ENCODE measurements at regions not wholly inside any gene's neighbourhood (a gene's known extent, or its start where the extent isn't known, plus 50 kb on each side); places are given as distances from the start of the nearest gene placed in this dataset.

- no peaks in the 10 kb centered on the region for H3K9me3 ChIP-seq
- H3K4me3 ChIP-seq (ENCODE audit: control insufficient read depth in 1 of 2, extremely low read depth in 1 of 2, low read length in 1 of 2) = no peak overlapping the region
- POLR2A ChIA-PET = no interaction called here
- H3K36me3 ChIP-seq (ENCODE audit: control insufficient read depth in 2 of 2, extremely low read depth in 1 of 2, insufficient read depth in 1 of 2, low read length in 1 of 2) = no peaks in the 10 kb centered on the region
- DNase-seq (no peak), ATAC-seq (replicated peaks in 1 of 4) (no peak)
- no peaks in the 10 kb centered on the region for H3K4me1 ChIP-seq (ENCODE audit: control insufficient read depth in 1 of 2, extremely low read depth in 1 of 2, insufficient read depth in 2 of 2, low read length in 2 of 2)
- H3K27me3 Mint-ChIP-seq = peaks cover 7% of the 10 kb centered on the region in 2 donors
- H3K9me3 Mint-ChIP-seq = peaks cover 0 to 4% (median 4%) of the 10 kb centered on the region in 3 donors
- no peak overlapping the region for H3K4me3 Mint-ChIP-seq
- CTCF ChIA-PET = no interaction called here
- no peak overlapping the region for H3K27ac Mint-ChIP-seq
- no peaks in the 10 kb centered on the region for H3K36me3 Mint-ChIP-seq
- no peak overlapping the region for H3K27ac ChIP-seq (ENCODE audit: low read length)
- H3K27me3 ChIP-seq (replicated peaks in 1 of 2; ENCODE audit: control insufficient read depth in 2 of 2, extremely low read depth in 1 of 2, insufficient read depth in 2 of 2, low read length in 1 of 2) = peaks cover 0 to 2% of the 10 kb centered on the region in 2 experiments
- WGBS (ENCODE audit: insufficient coverage) = no CpG with 5 or more reads among the region's 1 CpG
- no peaks in the 10 kb centered on the region for H3K4me1 Mint-ChIP-seq
Measured at GRCh38 chr13:31537052-31537451, 202.3 kb upstream of the RXFP2 start.

GRCh38 chr13:31538067-31539042, 201.0 kb upstream of the RXFP2 start:
- Mint-ChIP-seq H3K36me3 (no peaks in the 10 kb centered on the region), H3K9me3 (peaks cover 0 to 7% (median 0%) of the 10 kb centered on the region in 3 donors), H3K27me3 (peaks cover 6 to 7% of the 10 kb centered on the region in 2 donors), H3K4me1 (no peaks in the 10 kb centered on the region), H3K27ac (no peak overlapping the region), H3K4me3 (no peak overlapping the region)
- H3K36me3 ChIP-seq (ENCODE audit: control insufficient read depth in 2 of 2, extremely low read depth in 1 of 2, insufficient read depth in 1 of 2, low read length in 1 of 2) = no peaks in the 10 kb centered on the region
- peaks cover 0 to 2% of the 10 kb centered on the region in 2 experiments for H3K27me3 ChIP-seq (replicated peaks in 1 of 2; ENCODE audit: control insufficient read depth in 2 of 2, extremely low read depth in 1 of 2, insufficient read depth in 2 of 2, low read length in 1 of 2)
- CTCF ChIA-PET = interaction anchor here in 1 of 2 donors (0.5 kb wide), 1 partner anchor 165 kb away, joined by 7 read pairs; no protein-coding TSS in a partner anchor
- no peak overlapping the region for H3K27ac ChIP-seq (ENCODE audit: low read length)
- no peaks in the 10 kb centered on the region for H3K4me1 ChIP-seq (ENCODE audit: control insufficient read depth in 1 of 2, extremely low read depth in 1 of 2, insufficient read depth in 2 of 2, low read length in 2 of 2)
- no peak overlapping the region for H3K4me3 ChIP-seq (ENCODE audit: control insufficient read depth in 1 of 2, extremely low read depth in 1 of 2, low read length in 1 of 2)
- H3K9me3 ChIP-seq = no peaks in the 10 kb centered on the region
- DNase-seq = no peak
- POLR2A ChIA-PET = interaction anchor here (0.6 to 0.9 kb wide), 2 partner anchors 13 to 1096 kb away, joined by 3 to 7 read pairs; no protein-coding TSS in a partner anchor
- ATAC-seq (replicated peaks in 1 of 4) = no peak
- WGBS (ENCODE audit: insufficient coverage) = no CpG with 5 or more reads among the region's 6 CpGs

- Histone ChIP-seq H3K36me3 (ENCODE audit: control insufficient read depth in 2 of 2, extremely low read depth in 1 of 2, insufficient read depth in 1 of 2, low read length in 1 of 2) (no peaks in the 10 kb centered on the region), H3K27me3 (replicated peaks in 1 of 2; ENCODE audit: control insufficient read depth in 2 of 2, extremely low read depth in 1 of 2, insufficient read depth in 2 of 2, low read length in 1 of 2) (no peaks in the 10 kb centered on the region), H3K9me3 (no peaks in the 10 kb centered on the region), H3K27ac (ENCODE audit: low read length) (no peak overlapping the region), H3K4me1 (ENCODE audit: control insufficient read depth in 1 of 2, extremely low read depth in 1 of 2, insufficient read depth in 2 of 2, low read length in 2 of 2) (no peaks in the 10 kb centered on the region), H3K4me3 (ENCODE audit: control insufficient read depth in 1 of 2, extremely low read depth in 1 of 2, low read length in 1 of 2) (no peak overlapping the region)
- Mint-ChIP-seq H3K9me3 (peaks cover 0 to 12% (median 0%) of the 10 kb centered on the region in 3 donors), H3K27me3 (peaks cover 6 to 12% of the 10 kb centered on the region in 2 donors), H3K4me1 (no peaks in the 10 kb centered on the region), H3K4me3 (no peak overlapping the region), H3K27ac (no peak overlapping the region), H3K36me3 (no peaks in the 10 kb centered on the region)
- no CpG with 5 or more reads among the region's 2 CpGs for WGBS (ENCODE audit: insufficient coverage)
- DNase-seq (no peak), ATAC-seq (replicated peaks in 1 of 4) (no peak)
- CTCF ChIA-PET = no interaction called here
- POLR2A ChIA-PET = no interaction called here
Measured at GRCh38 chr13:31540281-31540680, 199.0 kb upstream of the RXFP2 start.

GRCh38 chr13:31543190-31543589, 196.1 kb upstream of the RXFP2 start:
- Histone ChIP-seq H3K9me3 (no peaks in the 10 kb centered on the region), H3K27ac (ENCODE audit: low read length) (no peak overlapping the region), H3K4me3 (ENCODE audit: control insufficient read depth in 1 of 2, extremely low read depth in 1 of 2, low read length in 1 of 2) (no peak overlapping the region), H3K4me1 (ENCODE audit: control insufficient read depth in 1 of 2, extremely low read depth in 1 of 2, insufficient read depth in 2 of 2, low read length in 2 of 2) (no peaks in the 10 kb centered on the region), H3K36me3 (ENCODE audit: control insufficient read depth in 2 of 2, extremely low read depth in 1 of 2, insufficient read depth in 1 of 2, low read length in 1 of 2) (no peaks in the 10 kb centered on the region), H3K27me3 (replicated peaks in 1 of 2; ENCODE audit: control insufficient read depth in 2 of 2, extremely low read depth in 1 of 2, insufficient read depth in 2 of 2, low read length in 1 of 2) (peaks cover 0 to 2% of the 10 kb centered on the region in 2 experiments)
- Mint-ChIP-seq H3K4me1 (no peaks in the 10 kb centered on the region), H3K9me3 (peaks cover 0 to 12% (median 0%) of the 10 kb centered on the region in 3 donors), H3K36me3 (no peaks in the 10 kb centered on the region), H3K4me3 (no peak overlapping the region), H3K27me3 (peaks cover under 1 to 5% of the 10 kb centered on the region in 2 donors), H3K27ac (no peak overlapping the region)
- ChIA-PET CTCF (no interaction called here), POLR2A (no interaction called here)
- no peak for ATAC-seq (replicated peaks in 1 of 4)
- no peak for DNase-seq

- Mint-ChIP-seq H3K4me1 (no peaks in the 10 kb centered on the region), H3K9me3 (peaks cover 0 to 18% (median 0%) of the 10 kb centered on the region in 3 donors), H3K4me3 (no peak overlapping the region), H3K36me3 (no peaks in the 10 kb centered on the region), H3K27me3 (peaks cover 0 to 5% of the 10 kb centered on the region in 2 donors), H3K27ac (no peak overlapping the region)
- no peaks in the 10 kb centered on the region for H3K36me3 ChIP-seq (ENCODE audit: control insufficient read depth in 2 of 2, extremely low read depth in 1 of 2, insufficient read depth in 1 of 2, low read length in 1 of 2)
- no peak for ATAC-seq (replicated peaks in 1 of 4)
- no peak for DNase-seq
- peaks cover 0 to 2% of the 10 kb centered on the region in 2 experiments for H3K27me3 ChIP-seq (replicated peaks in 1 of 2; ENCODE audit: control insufficient read depth in 2 of 2, extremely low read depth in 1 of 2, insufficient read depth in 2 of 2, low read length in 1 of 2)
- no peaks in the 10 kb centered on the region for H3K4me1 ChIP-seq (ENCODE audit: control insufficient read depth in 1 of 2, extremely low read depth in 1 of 2, insufficient read depth in 2 of 2, low read length in 2 of 2)
- no peak overlapping the region for H3K4me3 ChIP-seq (ENCODE audit: control insufficient read depth in 1 of 2, extremely low read depth in 1 of 2, low read length in 1 of 2)
- ChIA-PET POLR2A (no interaction called here), CTCF (no interaction called here)
- no peak overlapping the region for H3K27ac ChIP-seq (ENCODE audit: low read length)
- WGBS (ENCODE audit: insufficient coverage) = 100% methylated on average over 1 of the region's 3 CpGs
- no peaks in the 10 kb centered on the region for H3K9me3 ChIP-seq
Measured at GRCh38 chr13:31545616-31546015, 193.7 kb upstream of the RXFP2 start.

- 80% methylated on average over 1 of the region's 5 CpGs for WGBS (ENCODE audit: insufficient coverage)
- POLR2A ChIA-PET = no interaction called here
- no peaks in the 10 kb centered on the region for H3K27me3 ChIP-seq (replicated peaks in 1 of 2; ENCODE audit: control insufficient read depth in 2 of 2, extremely low read depth in 1 of 2, insufficient read depth in 2 of 2, low read length in 1 of 2)
- H3K4me3 ChIP-seq (ENCODE audit: control insufficient read depth in 1 of 2, extremely low read depth in 1 of 2, low read length in 1 of 2) = no peak overlapping the region
- no peaks in the 10 kb centered on the region for H3K4me1 ChIP-seq (ENCODE audit: control insufficient read depth in 1 of 2, extremely low read depth in 1 of 2, insufficient read depth in 2 of 2, low read length in 2 of 2)
- no peaks in the 10 kb centered on the region for H3K36me3 Mint-ChIP-seq
- CTCF ChIA-PET = no interaction called here
- no peak for DNase-seq
- H3K9me3 ChIP-seq = no peaks in the 10 kb centered on the region
- H3K36me3 ChIP-seq (ENCODE audit: control insufficient read depth in 2 of 2, extremely low read depth in 1 of 2, insufficient read depth in 1 of 2, low read length in 1 of 2) = no peaks in the 10 kb centered on the region
- H3K9me3 Mint-ChIP-seq = peaks cover 0 to 6% (median 0%) of the 10 kb centered on the region in 3 donors
- H3K27ac Mint-ChIP-seq = no peak overlapping the region
- H3K27ac ChIP-seq (ENCODE audit: low read length) = no peak overlapping the region
- H3K27me3 Mint-ChIP-seq = peaks cover 4 to 5% of the 10 kb centered on the region in 2 donors
- no peak for ATAC-seq (replicated peaks in 1 of 4)
- H3K4me1 Mint-ChIP-seq = no peaks in the 10 kb centered on the region
- no peak overlapping the region for H3K4me3 Mint-ChIP-seq
Measured at GRCh38 chr13:31556376-31556775, 182.9 kb upstream of the RXFP2 start.
